DND-41 (cell line): ENCODE measurements at regions not wholly inside any gene's neighbourhood (a gene's known extent, or its start where the extent isn't known, plus 50 kb on each side); places are given as distances from the start of the nearest gene placed in this dataset.

ENCODE experiments used
- ATAC-seq: fragments of 200-7000 bp; cut with Tn5 transposase; 3 replicates; pipeline ENCODE4 v1.9.1; 2021; ENCODE audit warnings: low read depth; ENCODE audit not compliant: insufficient read depth
- DNase-seq: peaks from one replicate; pipeline ENCODE4 v3.0.0-alpha.2; 2020
- H2AFZ ChIP-seq: 2 replicates; pipeline ENCODE4 v1.6.0; 2012; ENCODE audit warnings: low read depth, low read length
- H3K27ac ChIP-seq: 2 replicates; pipeline ENCODE4 v1.5.1; 2012; ENCODE audit warnings: low read length, inconsistent platforms
- H3K27me3 ChIP-seq: fragments of 200-600 bp; sonication (generic); 2 replicates; pipeline ENCODE4 v1.6.0; 2012; ENCODE audit warnings: low read length, mild to moderate bottlenecking, inconsistent platforms; ENCODE audit not compliant: insufficient read depth, poor library complexity
- H3K36me3 ChIP-seq: 2 replicates; pipeline ENCODE4 v1.5.1; 2012; ENCODE audit warnings: low read length, inconsistent platforms; ENCODE audit not compliant: insufficient read depth
- H3K4me1 ChIP-seq: 2 replicates; pipeline ENCODE4 v1.5.1; 2012; ENCODE audit warnings: mild to moderate bottlenecking, low read length; ENCODE audit not compliant: insufficient read depth
- H3K4me2 ChIP-seq: 2 replicates; pipeline ENCODE4 v1.6.0; 2012; ENCODE audit warnings: mild to moderate bottlenecking, moderate library complexity, low read length, inconsistent platforms; ENCODE audit not compliant: insufficient read depth
- H3K4me3 ChIP-seq, 2 experiments: fragments of 200-600 bp in 1 of 2; shearing (Covaris generic) in 1 of 2; 2 replicates each; pipeline ENCODE4 v1.5.1; 2012 to 2016; ENCODE audit warnings: inconsistent platforms in 2 of 2, low read length in 2 of 2, mild to moderate bottlenecking in 2 of 2, low read depth in 1 of 2, moderate library complexity in 1 of 2
- H3K79me2 ChIP-seq: 2 replicates; pipeline ENCODE4 v1.6.0; 2012; ENCODE audit warnings: low read length, inconsistent platforms; ENCODE audit not compliant: insufficient read depth
- H3K9ac ChIP-seq: 2 replicates; pipeline ENCODE4 v1.6.0; 2012; ENCODE audit warnings: low read depth, mild to moderate bottlenecking, inconsistent platforms, low read length, moderate library complexity
- H3K9me3 ChIP-seq: 2 replicates; pipeline ENCODE4 v1.5.1; 2012; ENCODE audit warnings: low read length, moderate library complexity, mild to moderate bottlenecking, inconsistent platforms; ENCODE audit not compliant: insufficient read depth, severe bottlenecking
- H4K20me1 ChIP-seq: 2 replicates; pipeline ENCODE4 v1.6.0; 2012; ENCODE audit warnings: low read length; ENCODE audit not compliant: insufficient read depth
- CTCF ChIP-seq: IDR thresholded peaks from 2 replicates; pipeline ENCODE4 v1.5.1; 2012; ENCODE audit warnings: borderline replicate concordance, low read length, moderate library complexity, mild to moderate bottlenecking; ENCODE audit not compliant: poor library complexity, severe bottlenecking; ENCODE audit errors: extremely low read depth
- EZH2 ChIP-seq: IDR thresholded peaks from 3 replicates; pipeline ENCODE4 v1.6.1; 2012; ENCODE audit warnings: borderline replicate concordance, low read depth, mild to moderate bottlenecking, moderate library complexity, low read length, inconsistent platforms; ENCODE audit not compliant: severe bottlenecking

DNA sequence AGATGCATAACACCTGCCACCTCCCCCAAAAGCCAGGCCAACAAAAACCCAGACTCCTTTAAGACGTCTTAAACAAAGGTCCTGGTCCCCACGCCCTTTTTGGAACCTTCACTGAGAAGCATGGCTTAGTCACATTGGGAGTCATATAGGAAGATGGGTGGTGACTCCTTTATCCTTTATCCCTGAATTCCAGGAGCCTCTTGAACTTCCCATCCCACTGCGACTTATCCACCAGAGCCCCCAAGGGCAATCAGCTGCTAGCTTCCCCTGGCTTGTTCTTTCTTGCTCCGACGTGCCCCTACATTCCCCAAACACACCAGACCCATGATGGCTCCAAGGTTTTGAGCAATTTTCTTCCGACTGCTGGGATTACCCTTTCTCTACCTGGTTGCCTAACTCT is 567.0 kb upstream of the CADM1 start:
- H3K9ac ChIP-seq: no peak overlapping the region
- H3K36me3 ChIP-seq: no peaks in the 10 kb centered on the region
- peaks cover 3% of the 10 kb centered on the region for H3K27me3 ChIP-seq
- DNase-seq (no peak), ATAC-seq (no peak)
- no peaks in the 10 kb centered on the region for H3K4me1 ChIP-seq
- no peaks in the 10 kb centered on the region for H3K79me2 ChIP-seq
- H3K4me3 ChIP-seq: no peak overlapping the region
- no peaks in the 10 kb centered on the region for H3K9me3 ChIP-seq
- H3K4me2 ChIP-seq: no peak overlapping the region
- no peak overlapping the region for H2AFZ ChIP-seq
- TF ChIP-seq EZH2 (no peak), CTCF (no peak)
- H4K20me1 ChIP-seq: no peaks in the 10 kb centered on the region
- no peak overlapping the region for H3K27ac ChIP-seq

- Histone ChIP-seq H3K9me3 (no peaks in the 10 kb centered on the region), H3K36me3 (no peaks in the 10 kb centered on the region)
- no peak for DNase-seq
These were observed 566.3 kb upstream of the CADM1 start for GRCh38 chr11:116070520-116070919.

GRCh38 chr11:116066777-116067176 is 562.6 kb upstream of the CADM1 start:
- H3K79me2 ChIP-seq: no peaks in the 10 kb centered on the region
- no peak overlapping the region for H3K27ac ChIP-seq
- no peak for DNase-seq
- no peak overlapping the region for H3K4me2 ChIP-seq
- no peak overlapping the region for H2AFZ ChIP-seq
- H3K9me3 ChIP-seq: no peaks in the 10 kb centered on the region
- TF ChIP-seq CTCF (no peak), EZH2 (no peak)
- H3K36me3 ChIP-seq: no peaks in the 10 kb centered on the region
- 0 out of 2 replicates have a peak, but pooled peaks cover 2% of the 10 kb centered on the region for H4K20me1 ChIP-seq
- no peak overlapping the region for H3K9ac ChIP-seq
- no peak overlapping the region for H3K4me3 ChIP-seq
- peaks cover 3% of the 10 kb centered on the region for H3K27me3 ChIP-seq
- no peak for ATAC-seq
- H3K4me1 ChIP-seq: no peaks in the 10 kb centered on the region

More at GRCh38 chr11:116070520-116070919, 566.3 kb upstream of the CADM1 start:
- H3K27ac ChIP-seq: no peak overlapping the region
- H2AFZ ChIP-seq: no peak overlapping the region
- H3K9ac ChIP-seq: no peak overlapping the region
- no peak overlapping the region for H3K4me2 ChIP-seq
- no peak overlapping the region for H3K4me3 ChIP-seq
- no peak for ATAC-seq
- H3K4me1 ChIP-seq: no peaks in the 10 kb centered on the region
- TF ChIP-seq EZH2 (no peak), CTCF (no peak)
- no peaks in the 10 kb centered on the region for H3K79me2 ChIP-seq
- H4K20me1 ChIP-seq: no peaks in the 10 kb centered on the region
- peaks cover 3% of the 10 kb centered on the region for H3K27me3 ChIP-seq

DNA sequence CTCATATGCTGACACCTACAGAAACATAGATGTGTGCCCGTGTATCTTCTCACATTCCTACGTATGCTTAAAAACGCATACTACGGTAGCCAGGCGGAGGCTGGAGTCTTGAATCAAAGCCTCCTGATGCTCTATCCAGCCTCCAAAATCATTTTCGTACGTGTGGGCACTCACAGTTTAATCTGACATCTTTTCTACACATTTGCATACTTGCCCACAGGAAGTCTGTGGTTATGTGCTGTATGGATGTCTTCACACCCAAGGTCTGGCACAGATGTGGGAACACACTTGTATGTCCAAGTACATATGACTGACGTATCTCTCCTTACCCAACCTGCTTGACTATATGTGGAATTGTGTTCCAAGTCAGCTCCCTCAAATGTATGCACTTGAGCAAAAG is 561.8 kb upstream of the CADM1 start:
- Histone ChIP-seq H3K27ac (no peak overlapping the region), H3K4me1 (no peaks in the 10 kb centered on the region), H3K36me3 (no peaks in the 10 kb centered on the region), H3K9me3 (no peaks in the 10 kb centered on the region), H3K4me2 (no peak overlapping the region), H3K79me2 (no peaks in the 10 kb centered on the region), H4K20me1 (0 out of 2 replicates have a peak, but pooled peaks cover 2% of the 10 kb centered on the region), H3K9ac (no peak overlapping the region), H2AFZ (no peak overlapping the region), H3K4me3 (no peak overlapping the region), H3K27me3 (no peaks in the 10 kb centered on the region)
- TF ChIP-seq EZH2 (no peak), CTCF (no peak)
- DNase-seq: no peak
- ATAC-seq: peak; percentile 35
